ENCODE measurements at regions not wholly inside any gene's neighbourhood (a gene's known extent, or its start where the extent isn't known, plus 50 kb on each side); places are given as distances from the start of the nearest gene placed in this dataset.

DNA sequence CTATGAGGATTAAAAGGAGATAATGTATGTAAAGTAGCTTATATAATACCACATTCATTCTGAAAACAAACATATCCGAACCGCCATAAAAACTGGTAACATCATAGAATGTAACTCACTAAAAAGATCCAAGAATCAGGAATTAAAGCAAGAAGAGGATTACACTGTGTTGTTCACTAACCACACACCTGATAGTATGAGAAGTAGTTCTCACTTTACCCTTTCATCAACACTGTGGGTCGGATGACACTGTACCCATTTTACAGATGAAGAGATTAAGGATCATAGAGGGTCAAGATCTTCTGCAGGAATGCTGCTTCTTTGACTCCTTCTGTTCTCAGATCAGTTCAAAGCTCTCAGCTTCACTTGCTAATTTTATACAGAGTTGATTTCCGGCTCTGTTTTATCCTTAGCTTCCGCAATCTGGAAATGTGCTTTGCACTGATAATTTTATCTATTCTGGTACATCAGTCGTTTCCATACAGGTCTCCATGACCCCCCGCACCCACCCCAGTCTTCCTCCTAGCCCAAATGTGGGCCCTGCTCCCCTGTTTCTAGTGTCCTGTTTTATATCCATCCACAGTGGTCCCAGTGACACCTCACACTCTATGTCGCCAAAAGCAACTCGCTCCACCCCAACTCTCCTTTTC, 288.6 kb upstream of the CCL2 start:
- Histone ChIP-seq H3K4ac (ENCODE audit: low read depth, low read length) (no peak overlapping the region), H4K91ac (ENCODE audit: insufficient read depth, low read depth, low read length) (no peak overlapping the region), H2AFZ (replicated peaks; ENCODE audit: low read length, poor library complexity) (no peak overlapping the region), H3K14ac (replicated peaks; ENCODE audit: low read depth, low read length) (no peak overlapping the region), H2BK5ac (ENCODE audit: low read depth, low read length, poor library complexity, severe bottlenecking) (no peak overlapping the region), H2BK120ac (ENCODE audit: low read depth, low read length) (no peak overlapping the region), H3K4me3 (ENCODE audit: insufficient read depth, low read depth, low read length) (no peak overlapping the region), H3K9me1 (ENCODE audit: insufficient read depth, low read length) (no peaks in the 10 kb centered on the region), H3K4me1 (ENCODE audit: control insufficient read depth, insufficient read depth, low read length) (no peaks in the 10 kb centered on the region), H3K9ac (ENCODE audit: low read depth, low read length) (no peak overlapping the region), H3K27ac (ENCODE audit: insufficient read depth, low read length) (no peak overlapping the region), H3K79me1 (ENCODE audit: low read depth in 1 of 2, low read length in 2 of 2) (no peaks in the 10 kb centered on the region), H4K8ac (ENCODE audit: low read depth in 2 of 2, low read length in 2 of 2) (no peak overlapping the region), H4K20me1 (ENCODE audit: insufficient read depth, low read length) (no peaks in the 10 kb centered on the region), H3K36me3 (ENCODE audit: control insufficient read depth, insufficient read depth, low read length) (no peaks in the 10 kb centered on the region), H2AK5ac (ENCODE audit: low read depth, low read length) (no peak overlapping the region), H3K27me3 (ENCODE audit: control insufficient read depth, insufficient read depth, low read length) (no peaks in the 10 kb centered on the region), H3K56ac (ENCODE audit: extremely low read depth, insufficient read depth, low read length) (no peak overlapping the region), H3K23ac (ENCODE audit: low read depth, low read length) (no peak overlapping the region), H3K18ac (ENCODE audit: low read depth, low read length) (no peak overlapping the region), H3K4me2 (ENCODE audit: low read depth, low read length) (no peak overlapping the region), H2BK20ac (ENCODE audit: low read depth, low read length) (no peak overlapping the region), H4K5ac (ENCODE audit: low read depth, low read length) (no peak overlapping the region), H3K9me3 (ENCODE audit: control insufficient read depth, insufficient read depth, low read length) (peaks cover 3% of the 10 kb centered on the region; the same call in 1 of the 2 replicates), H2AK9ac (replicated peaks; ENCODE audit: low read depth, low read length, poor library complexity) (no peak overlapping the region), H2BK15ac (ENCODE audit: low read depth, low read length) (no peak overlapping the region)
- BruUV-seq (replicated peaks) = no TSS peak
- 60% methylated on average over 3 of the region's 9 CpGs; no CpG with 5 or more reads in 1 of the 2 experiments for WGBS, 2 experiments (ENCODE audit: extremely low coverage in 2 of 2, insufficient read length in 1 of 2)
- DNase-seq (no peak), ATAC-seq (ENCODE audit: low read depth) (no peak)
- intact Hi-C loops (cut with micrococcal nuclease) (no loop called here), dilution Hi-C loops (cut with HindIII; ENCODE audit: low sequenced_read_pairs, unreplicated experiment) (no loop called here), in situ Hi-C loops (cut with MboI; ENCODE audit: low sequenced_read_pairs) (no loop called here)
- no peak for TF ChIP-seq MAFK (IDR thresholded peaks at IDR 0.05; ENCODE audit: low read depth, low read length)
- TF ChIP-seq, protein P1, sequence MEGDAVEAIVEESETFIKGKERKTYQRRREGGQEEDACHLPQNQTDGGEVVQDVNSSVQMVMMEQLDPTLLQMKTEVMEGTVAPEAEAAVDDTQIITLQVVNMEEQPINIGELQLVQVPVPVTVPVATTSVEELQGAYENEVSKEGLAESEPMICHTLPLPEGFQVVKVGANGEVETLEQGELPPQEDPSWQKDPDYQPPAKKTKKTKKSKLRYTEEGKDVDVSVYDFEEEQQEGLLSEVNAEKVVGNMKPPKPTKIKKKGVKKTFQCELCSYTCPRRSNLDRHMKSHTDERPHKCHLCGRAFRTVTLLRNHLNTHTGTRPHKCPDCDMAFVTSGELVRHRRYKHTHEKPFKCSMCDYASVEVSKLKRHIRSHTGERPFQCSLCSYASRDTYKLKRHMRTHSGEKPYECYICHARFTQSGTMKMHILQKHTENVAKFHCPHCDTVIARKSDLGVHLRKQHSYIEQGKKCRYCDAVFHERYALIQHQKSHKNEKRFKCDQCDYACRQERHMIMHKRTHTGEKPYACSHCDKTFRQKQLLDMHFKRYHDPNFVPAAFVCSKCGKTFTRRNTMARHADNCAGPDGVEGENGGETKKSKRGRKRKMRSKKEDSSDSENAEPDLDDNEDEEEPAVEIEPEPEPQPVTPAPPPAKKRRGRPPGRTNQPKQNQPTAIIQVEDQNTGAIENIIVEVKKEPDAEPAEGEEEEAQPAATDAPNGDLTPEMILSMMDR (conservative IDR thresholded peaks at IDR 0.05; ENCODE audit: low read depth, low read length) = no peak
- no peak for TF ChIP-seq CEBPB (IDR thresholded peaks at IDR 0.05; ENCODE audit: low read depth, low read length)
- ChIA-PET POLR2A (ENCODE audit: unreplicated experiment) (no interaction called here), CTCF (no interaction called here)

All from IMR-90 (cell line).